Ovary (tissue), 3 donors: ENCODE measurements at regions not wholly inside any gene's neighbourhood (a gene's known extent, or its start where the extent isn't known, plus 50 kb on each side); places are given as distances from the start of the nearest gene placed in this dataset.

Experiments
- POLR2A ChIP-seq: fragments of 450-650 bp; IDR thresholded peaks from one replicate; pipeline ENCODE4 v1.6.1; 2017; ENCODE audit warnings: antibody characterized with exemption, mild to moderate bottlenecking, moderate library complexity
- TF ChIP-seq, protein P1 (sequence below), 3 donors: fragments of 450-650 bp in 2 of 3; fragments of 200-600 bp in 1 of 3; IDR thresholded peaks; one replicate each; pipeline versions ENCODE4 v1.5.1 to v1.8.0; 2016 to 2022; ENCODE audit warnings: antibody characterized with exemption in 3 of 3, mild to moderate bottlenecking in 1 of 3
- donor health status: DM: no; HTN: no; CAD: no.

DNA sequence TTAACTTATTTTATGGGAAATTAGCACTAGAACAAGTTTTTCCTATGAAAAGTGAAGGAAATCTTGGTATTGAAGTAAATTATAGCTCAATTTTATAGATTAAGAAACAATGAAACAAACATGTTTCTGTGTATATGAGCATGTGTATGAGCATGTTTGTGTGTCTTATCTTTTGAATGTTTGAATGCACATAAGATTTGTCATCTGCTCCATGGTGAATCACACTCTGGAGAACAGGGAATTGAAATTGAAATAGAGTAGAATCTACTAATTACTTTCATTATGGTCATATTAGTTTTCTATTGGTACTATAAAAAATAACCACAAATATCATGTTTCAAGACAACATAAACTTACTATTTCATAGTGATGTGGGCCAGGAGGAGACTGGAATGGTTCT, 646.6 kb downstream of the OTOL1 start:
- TF ChIP-seq POLR2A: no peak
- TF ChIP-seq, protein P1, sequence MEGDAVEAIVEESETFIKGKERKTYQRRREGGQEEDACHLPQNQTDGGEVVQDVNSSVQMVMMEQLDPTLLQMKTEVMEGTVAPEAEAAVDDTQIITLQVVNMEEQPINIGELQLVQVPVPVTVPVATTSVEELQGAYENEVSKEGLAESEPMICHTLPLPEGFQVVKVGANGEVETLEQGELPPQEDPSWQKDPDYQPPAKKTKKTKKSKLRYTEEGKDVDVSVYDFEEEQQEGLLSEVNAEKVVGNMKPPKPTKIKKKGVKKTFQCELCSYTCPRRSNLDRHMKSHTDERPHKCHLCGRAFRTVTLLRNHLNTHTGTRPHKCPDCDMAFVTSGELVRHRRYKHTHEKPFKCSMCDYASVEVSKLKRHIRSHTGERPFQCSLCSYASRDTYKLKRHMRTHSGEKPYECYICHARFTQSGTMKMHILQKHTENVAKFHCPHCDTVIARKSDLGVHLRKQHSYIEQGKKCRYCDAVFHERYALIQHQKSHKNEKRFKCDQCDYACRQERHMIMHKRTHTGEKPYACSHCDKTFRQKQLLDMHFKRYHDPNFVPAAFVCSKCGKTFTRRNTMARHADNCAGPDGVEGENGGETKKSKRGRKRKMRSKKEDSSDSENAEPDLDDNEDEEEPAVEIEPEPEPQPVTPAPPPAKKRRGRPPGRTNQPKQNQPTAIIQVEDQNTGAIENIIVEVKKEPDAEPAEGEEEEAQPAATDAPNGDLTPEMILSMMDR (IDR thresholded peaks at IDR 0.05): no peak
